ELF-1 (cell line): ENCODE measurements at regions not wholly inside any gene's neighbourhood (a gene's known extent, or its start where the extent isn't known, plus 50 kb on each side); places are given as distances from the start of the nearest gene placed in this dataset.

Source experiments
- DNase-seq: peaks from one replicate; pipeline ENCODE4 v3.0.0-alpha.2; 2016; ENCODE audit warnings: low read depth, low spot score

DNA sequence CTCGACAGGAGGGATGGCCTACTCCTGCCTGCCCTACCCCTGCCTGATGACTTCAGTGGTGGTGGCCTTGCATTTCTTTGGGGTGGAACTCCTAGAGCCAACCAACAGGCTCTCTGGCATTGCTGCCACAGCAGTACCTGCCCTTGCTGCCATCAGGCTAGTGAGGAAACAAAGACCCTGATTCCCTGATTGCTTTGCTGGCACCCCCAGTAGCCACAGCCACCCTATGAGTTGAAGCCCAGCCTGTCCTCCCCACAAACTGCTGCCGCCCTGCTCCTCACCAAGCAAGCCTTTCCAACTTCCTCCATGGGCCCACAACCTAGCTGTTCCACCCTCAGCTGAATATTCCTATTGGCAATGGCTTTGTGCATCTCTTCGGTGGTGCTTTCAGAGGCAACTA is 52.5 kb upstream of the KHDRBS2 start:
- no peak for DNase-seq
